Activated naive CD8-positive, alpha-beta T cell treated with anti-CD3 and anti-CD28 coated beads for 36 hours (primary cell): ENCODE measurements at regions not wholly inside any gene's neighbourhood (a gene's known extent, or its start where the extent isn't known, plus 50 kb on each side); places are given as distances from the start of the nearest gene placed in this dataset.
"Not testable (repeated sequence)": the region's sequence is repeated elsewhere in the genome, so short reads cannot be mapped to it uniquely, and the experiment has no call there.

Source experiments
- DNase-seq: peaks from one replicate; pipeline ENCODE4 v3.0.0; 2021
- H3K27ac Mint-ChIP-seq: one replicate; pipeline ENCODE4 v1.8.0; 2022; ENCODE audit warnings: mild to moderate bottlenecking, moderate library complexity, mixed read lengths
- H3K27me3 Mint-ChIP-seq: one replicate; pipeline ENCODE4 v1.8.0; 2022; ENCODE audit warnings: mild to moderate bottlenecking, mixed read lengths
- H3K36me3 Mint-ChIP-seq: one replicate; pipeline ENCODE4 v1.8.0; 2021; ENCODE audit warnings: mild to moderate bottlenecking, mixed read lengths
- H3K4me1 Mint-ChIP-seq: one replicate; pipeline ENCODE4 v1.8.0; 2021; ENCODE audit warnings: mixed read lengths
- H3K4me3 Mint-ChIP-seq: one replicate; pipeline ENCODE4 v1.8.0; 2022; ENCODE audit warnings: mild to moderate bottlenecking, moderate library complexity, mixed read lengths
- H3K9me3 Mint-ChIP-seq: one replicate; pipeline ENCODE4 v1.8.0; 2022; ENCODE audit warnings: mixed read lengths

GRCh38 chr9:134566196-134566847, 75.3 kb upstream of the COL5A1 start:
- H3K36me3 Mint-ChIP-seq, result no peaks in the 10 kb centered on the region
- H3K9me3 Mint-ChIP-seq, result peaks cover 2% of the 10 kb centered on the region
- no peak overlapping the region for H3K27ac Mint-ChIP-seq
- H3K4me1 Mint-ChIP-seq, result no peaks in the 10 kb centered on the region
- no peak for DNase-seq
- no peak overlapping the region for H3K4me3 Mint-ChIP-seq
- H3K27me3 Mint-ChIP-seq, result no peaks in the 10 kb centered on the region

- no peak for DNase-seq
- Mint-ChIP-seq H3K4me3 (no peak overlapping the region), H3K27ac (no peak overlapping the region)
These were observed 74.7 kb upstream of the COL5A1 start for GRCh38 chr9:134566936-134567335.

GRCh38 chr9:134568116-134568515, 73.5 kb upstream of the COL5A1 start:
- no peak overlapping the region for H3K27ac Mint-ChIP-seq
- no peaks in the 10 kb centered on the region for H3K4me1 Mint-ChIP-seq
- H3K27me3 Mint-ChIP-seq, result no peaks in the 10 kb centered on the region
- H3K9me3 Mint-ChIP-seq, result peaks cover 2% of the 10 kb centered on the region
- no peak for DNase-seq
- no peaks in the 10 kb centered on the region for H3K36me3 Mint-ChIP-seq
- no peak overlapping the region for H3K4me3 Mint-ChIP-seq

More at GRCh38 chr9:134566936-134567335, 74.7 kb upstream of the COL5A1 start:
- H3K9me3 Mint-ChIP-seq, result peaks cover 2% of the 10 kb centered on the region
- no peaks in the 10 kb centered on the region for H3K27me3 Mint-ChIP-seq
- no peaks in the 10 kb centered on the region for H3K4me1 Mint-ChIP-seq
- no peaks in the 10 kb centered on the region for H3K36me3 Mint-ChIP-seq

GRCh38 chr9:134568811-134569210, 72.8 kb upstream of the COL5A1 start:
- Mint-ChIP-seq H3K36me3 (no peaks in the 10 kb centered on the region), H3K4me3 (no peak overlapping the region), H3K27me3 (no peaks in the 10 kb centered on the region), H3K9me3 (peaks cover 2% of the 10 kb centered on the region), H3K27ac (no peak overlapping the region), H3K4me1 (no peaks in the 10 kb centered on the region)
- DNase-seq, result no peak

GRCh38 chr9:134569626-134570025, 72.0 kb upstream of the COL5A1 start:
- Mint-ChIP-seq H3K27me3 (no peaks in the 10 kb centered on the region), H3K27ac (no peak overlapping the region), H3K4me3 (no peak overlapping the region)

GRCh38 chr9:134570151-134570621, 71.4 kb upstream of the COL5A1 start:
- no peaks in the 10 kb centered on the region for H3K27me3 Mint-ChIP-seq
- no peak overlapping the region for H3K4me3 Mint-ChIP-seq
- no peaks in the 10 kb centered on the region for H3K36me3 Mint-ChIP-seq
- no peak overlapping the region for H3K27ac Mint-ChIP-seq
- H3K9me3 Mint-ChIP-seq, result peaks cover 2% of the 10 kb centered on the region
- no peak for DNase-seq
- H3K4me1 Mint-ChIP-seq, result no peaks in the 10 kb centered on the region

More at GRCh38 chr9:134569626-134570025, 72.0 kb upstream of the COL5A1 start:
- Mint-ChIP-seq H3K9me3 (peaks cover 2% of the 10 kb centered on the region), H3K4me1 (no peaks in the 10 kb centered on the region), H3K36me3 (no peaks in the 10 kb centered on the region)
- no peak for DNase-seq

GRCh38 chr9:134570711-134571325, 70.8 kb upstream of the COL5A1 start:
- Mint-ChIP-seq H3K4me1 (no peaks in the 10 kb centered on the region), H3K27ac (no peak overlapping the region), H3K36me3 (no peaks in the 10 kb centered on the region), H3K27me3 (no peaks in the 10 kb centered on the region), H3K4me3 (no peak overlapping the region), H3K9me3 (peaks cover 2% of the 10 kb centered on the region)
- DNase-seq, result no peak

GRCh38 chr9:134571326-134571931, 70.2 kb upstream of the COL5A1 start:
- H3K9me3 Mint-ChIP-seq, result peaks cover 2% of the 10 kb centered on the region

GRCh38 chr9:134571946-134572917, 69.4 kb upstream of the COL5A1 start:
- H3K9me3 Mint-ChIP-seq, result peaks cover 2% of the 10 kb centered on the region
- H3K4me3 Mint-ChIP-seq, result no peak overlapping the region
- no peaks in the 10 kb centered on the region for H3K36me3 Mint-ChIP-seq
- no peak overlapping the region for H3K27ac Mint-ChIP-seq
- DNase-seq, result no peak
- no peaks in the 10 kb centered on the region for H3K4me1 Mint-ChIP-seq
- no peaks in the 10 kb centered on the region for H3K27me3 Mint-ChIP-seq

More at GRCh38 chr9:134571326-134571931, 70.2 kb upstream of the COL5A1 start:
- H3K27me3 Mint-ChIP-seq, result no peaks in the 10 kb centered on the region
- no peaks in the 10 kb centered on the region for H3K4me1 Mint-ChIP-seq
- DNase-seq, result no peak
- H3K4me3 Mint-ChIP-seq, result no peak overlapping the region
- no peak overlapping the region for H3K27ac Mint-ChIP-seq
- H3K36me3 Mint-ChIP-seq, result no peaks in the 10 kb centered on the region

- not testable (repeated sequence) for H3K4me3 Mint-ChIP-seq, H3K9me3 Mint-ChIP-seq, DNase-seq, H3K36me3 Mint-ChIP-seq, H3K4me1 Mint-ChIP-seq, H3K27ac Mint-ChIP-seq
- peaks cover 17% of the 10 kb centered on the region for H3K27me3 Mint-ChIP-seq
These were observed 66.9 kb upstream of the COL5A1 start for GRCh38 chr9:134574686-134575085.

- H3K4me3 Mint-ChIP-seq, result no peak overlapping the region
- peaks cover 2% of the 10 kb centered on the region for H3K9me3 Mint-ChIP-seq
- peaks cover 18% of the 10 kb centered on the region for H3K27me3 Mint-ChIP-seq
- H3K4me1 Mint-ChIP-seq, result no peaks in the 10 kb centered on the region
- peaks cover under 1% of the 10 kb centered on the region for H3K36me3 Mint-ChIP-seq
- DNase-seq, result no peak
- H3K27ac Mint-ChIP-seq, result no peak overlapping the region
These were observed 66.3 kb upstream of the COL5A1 start for GRCh38 chr9:134575103-134575900.

- Mint-ChIP-seq H3K27me3 (peaks cover 21% of the 10 kb centered on the region), H3K27ac (no peak overlapping the region), H3K36me3 (peaks cover 1% of the 10 kb centered on the region), H3K9me3 (peaks cover 5% of the 10 kb centered on the region), H3K4me3 (no peak overlapping the region), H3K4me1 (no peaks in the 10 kb centered on the region)
- DNase-seq, result no peak
These were observed 65.8 kb upstream of the COL5A1 start for GRCh38 chr9:134575901-134576176.

GRCh38 chr9:134585021-134585561, 56.5 kb upstream of the COL5A1 start:
- H3K4me1 Mint-ChIP-seq, result no peaks in the 10 kb centered on the region
- DNase-seq, result no peak
- H3K4me3 Mint-ChIP-seq, result no peak overlapping the region
- H3K9me3 Mint-ChIP-seq, result peaks cover 6% of the 10 kb centered on the region
- peaks cover 10% of the 10 kb centered on the region for H3K27me3 Mint-ChIP-seq
- no peak overlapping the region for H3K27ac Mint-ChIP-seq
- peaks cover 1% of the 10 kb centered on the region for H3K36me3 Mint-ChIP-seq
